ENCODE measurements at regions not wholly inside any gene's neighbourhood (a gene's known extent, or its start where the extent isn't known, plus 50 kb on each side); places are given as distances from the start of the nearest gene placed in this dataset.

- Histone ChIP-seq H3K4me1 (ENCODE audit: insufficient read depth) (no peaks in the 10 kb centered on the region), H3K36me3 (no peaks in the 10 kb centered on the region), H3K27me3 (no peaks in the 10 kb centered on the region), H3K9me3 (no peaks in the 10 kb centered on the region), H3K27ac (no peak overlapping the region), H3K4me3 (no peak overlapping the region)
- DNase-seq, result no peak
- intact Hi-C loops (cut with DNase I), result loop anchor here in 1 of 4 donors (5.0 kb wide), 1 partner anchor 468 kb away; no protein-coding TSS in a partner anchor
- TF ChIP-seq POLR2A (IDR thresholded peaks at IDR 0.05), result no peak
- no peak for TF ChIP-seq EP300 (IDR thresholded peaks at IDR 0.05)
- TF ChIP-seq CTCF (IDR thresholded peaks at IDR 0.05), result no peak
- WGBS, 3 donors, result 89 to 92% (median 89%) methylated on average over 4 of the region's 4 CpGs
These were observed 89.7 kb upstream of the KCNAB1 start for GRCh38 chr3:156030723-156031122.

- Histone ChIP-seq H3K27ac (no peak overlapping the region), H3K9me3 (no peaks in the 10 kb centered on the region), H3K27me3 (no peaks in the 10 kb centered on the region), H3K36me3 (no peaks in the 10 kb centered on the region), H3K4me3 (no peak overlapping the region), H3K4me1 (ENCODE audit: insufficient read depth) (no peaks in the 10 kb centered on the region)
- DNase-seq, result no peak
- intact Hi-C loops (cut with DNase I), result loop anchor here in 1 of 4 donors (5.0 kb wide), 1 partner anchor 471 kb away; no protein-coding TSS in a partner anchor
- WGBS, 3 donors, result 83 to 95% (median 91%) methylated on average over 5 of the region's 5 CpGs
- TF ChIP-seq EP300 (IDR thresholded peaks at IDR 0.05) (no peak), POLR2A (IDR thresholded peaks at IDR 0.05) (no peak), CTCF (IDR thresholded peaks at IDR 0.05) (no peak)
These were observed 87.0 kb upstream of the KCNAB1 start for GRCh38 chr3:156033428-156033827.

- no peaks in the 10 kb centered on the region for H3K27me3 ChIP-seq
- DNase-seq, result no peak
- WGBS, 3 donors, result 83 to 94% (median 83%) methylated on average over 1 of the region's 1 CpG
- no peaks in the 10 kb centered on the region for H3K36me3 ChIP-seq
- TF ChIP-seq EP300 (IDR thresholded peaks at IDR 0.05) (no peak), CTCF (IDR thresholded peaks at IDR 0.05) (no peak)
- no peaks in the 10 kb centered on the region for H3K9me3 ChIP-seq
- H3K4me1 ChIP-seq (ENCODE audit: insufficient read depth), result no peaks in the 10 kb centered on the region
- intact Hi-C loops (cut with DNase I), result no loop called here
- no peak overlapping the region for H3K27ac ChIP-seq
- no peak overlapping the region for H3K4me3 ChIP-seq
These were observed 85.2 kb upstream of the KCNAB1 start for GRCh38 chr3:156035158-156035557.

- H3K36me3 ChIP-seq, result no peaks in the 10 kb centered on the region
- intact Hi-C loops (cut with DNase I), result no loop called here
- WGBS, 3 donors, result 88 to 90% (median 88%) methylated on average over 6 of the region's 6 CpGs
These were observed 83.9 kb upstream of the KCNAB1 start for GRCh38 chr3:156036258-156037053.

More at GRCh38 chr3:156036258-156037053, 83.9 kb upstream of the KCNAB1 start:
- TF ChIP-seq EP300 (IDR thresholded peaks at IDR 0.05) (no peak), CTCF (IDR thresholded peaks at IDR 0.05) (no peak), POLR2A (IDR thresholded peaks at IDR 0.05) (no peak)
- Histone ChIP-seq H3K27ac (no peak overlapping the region), H3K4me1 (ENCODE audit: insufficient read depth) (no peaks in the 10 kb centered on the region), H3K9me3 (no peaks in the 10 kb centered on the region), H3K4me3 (no peak overlapping the region), H3K27me3 (no peaks in the 10 kb centered on the region)
- no peak for DNase-seq
